ENCODE measurements at regions not wholly inside any gene's neighbourhood (a gene's known extent, or its start where the extent isn't known, plus 50 kb on each side); places are given as distances from the start of the nearest gene placed in this dataset.

GRCh38 chr6:56383160-56383559 lies 135.8 kb upstream of the COL21A1 start:
- intact Hi-C loops (cut with DNase I): no loop called here
- H3K27ac ChIP-seq: peak overlapping the region in 3 of 4 donors; percentile 10 to 73 (median 65)
- H3K4me1 ChIP-seq: peaks cover 17% of the 10 kb centered on the region
- no peaks in the 10 kb centered on the region for H3K9me3 ChIP-seq
- H3K36me3 ChIP-seq (replicated peaks in 1 of 2; ENCODE audit: insufficient read depth in 1 of 2, low read depth in 2 of 2): no peaks in the 10 kb centered on the region
- no peak for DNase-seq
- no peaks in the 10 kb centered on the region for H3K27me3 ChIP-seq
- no peak for ATAC-seq
- no peak overlapping the region for H3K4me3 ChIP-seq
- WGBS, 2 donors: 45 to 50% methylated on average over 1 of the region's 1 CpG
- no peak for TF ChIP-seq POLR2A (IDR thresholded peaks at IDR 0.05)
- TF ChIP-seq, protein P1, sequence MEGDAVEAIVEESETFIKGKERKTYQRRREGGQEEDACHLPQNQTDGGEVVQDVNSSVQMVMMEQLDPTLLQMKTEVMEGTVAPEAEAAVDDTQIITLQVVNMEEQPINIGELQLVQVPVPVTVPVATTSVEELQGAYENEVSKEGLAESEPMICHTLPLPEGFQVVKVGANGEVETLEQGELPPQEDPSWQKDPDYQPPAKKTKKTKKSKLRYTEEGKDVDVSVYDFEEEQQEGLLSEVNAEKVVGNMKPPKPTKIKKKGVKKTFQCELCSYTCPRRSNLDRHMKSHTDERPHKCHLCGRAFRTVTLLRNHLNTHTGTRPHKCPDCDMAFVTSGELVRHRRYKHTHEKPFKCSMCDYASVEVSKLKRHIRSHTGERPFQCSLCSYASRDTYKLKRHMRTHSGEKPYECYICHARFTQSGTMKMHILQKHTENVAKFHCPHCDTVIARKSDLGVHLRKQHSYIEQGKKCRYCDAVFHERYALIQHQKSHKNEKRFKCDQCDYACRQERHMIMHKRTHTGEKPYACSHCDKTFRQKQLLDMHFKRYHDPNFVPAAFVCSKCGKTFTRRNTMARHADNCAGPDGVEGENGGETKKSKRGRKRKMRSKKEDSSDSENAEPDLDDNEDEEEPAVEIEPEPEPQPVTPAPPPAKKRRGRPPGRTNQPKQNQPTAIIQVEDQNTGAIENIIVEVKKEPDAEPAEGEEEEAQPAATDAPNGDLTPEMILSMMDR (IDR thresholded peaks at IDR 0.05): no peak

- intact Hi-C loops (cut with DNase I): no loop called here
- H3K4me3 ChIP-seq: no peak overlapping the region
- peak; percentile 16 for ATAC-seq
- no peaks in the 10 kb centered on the region for H3K36me3 ChIP-seq (replicated peaks in 1 of 2; ENCODE audit: insufficient read depth in 1 of 2, low read depth in 2 of 2)
- H3K27ac ChIP-seq: peak overlapping the region; percentile 7 to 73 (median 57)
- TF ChIP-seq, protein P1 (IDR thresholded peaks at IDR 0.05): no peak
- TF ChIP-seq POLR2A (IDR thresholded peaks at IDR 0.05): no peak
- H3K9me3 ChIP-seq: no peaks in the 10 kb centered on the region
- H3K4me1 ChIP-seq: peaks cover 11% of the 10 kb centered on the region
- no peak for DNase-seq
- H3K27me3 ChIP-seq: no peaks in the 10 kb centered on the region
Observed at GRCh38 chr6:56382416-56382940, 135.1 kb upstream of the COL21A1 start.

DNA sequence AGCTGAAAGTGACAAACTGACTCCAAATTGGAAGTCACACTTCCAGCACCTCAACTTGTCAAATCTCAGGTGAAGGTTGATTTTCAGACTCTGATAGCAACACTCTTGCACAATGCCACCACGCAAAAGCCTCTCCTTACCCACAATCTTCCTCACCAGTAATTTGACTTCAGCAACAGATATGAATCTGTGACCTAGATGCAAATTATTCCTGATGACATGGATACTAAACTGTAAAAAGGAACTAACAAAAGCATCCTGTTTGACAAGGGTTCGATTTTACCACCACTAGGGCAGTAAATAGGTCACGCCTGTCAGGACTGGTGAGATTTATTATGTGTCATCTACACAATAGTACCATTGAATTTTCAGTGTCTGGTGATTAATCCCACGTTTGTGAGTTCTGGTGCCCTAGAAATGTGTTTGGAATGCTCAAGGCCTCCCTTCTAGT lies 134.4 kb upstream of the COL21A1 start:
- no peaks in the 10 kb centered on the region for H3K27me3 ChIP-seq
- no peaks in the 10 kb centered on the region for H3K36me3 ChIP-seq (replicated peaks in 1 of 2; ENCODE audit: insufficient read depth in 1 of 2, low read depth in 2 of 2)
- TF ChIP-seq, protein P1 (IDR thresholded peaks at IDR 0.05): peak in 2 of 7 experiments; percentile 19 to 23
- no peak for TF ChIP-seq POLR2A (IDR thresholded peaks at IDR 0.05)
- DNase-seq (peak in 1 of 4 donors; percentile 36), ATAC-seq (peak; percentile 89)
- no peak overlapping the region for H3K4me3 ChIP-seq
- no peaks in the 10 kb centered on the region for H3K9me3 ChIP-seq
- 40 to 41% methylated on average over 4 of the region's 4 CpGs for WGBS, 2 donors
- intact Hi-C loops (cut with DNase I): no loop called here
- H3K27ac ChIP-seq: peak overlapping the region in 3 of 4 donors; percentile 21 to 73 (median 65)
- peaks cover 10% of the 10 kb centered on the region for H3K4me1 ChIP-seq

GRCh38 chr6:56380476-56380875 lies 133.1 kb upstream of the COL21A1 start:
- H3K27ac ChIP-seq: peak overlapping the region in 1 of 4 donors; percentile 73
- DNase-seq: no peak
- intact Hi-C loops (cut with DNase I): no loop called here
- no peaks in the 10 kb centered on the region for H3K36me3 ChIP-seq (replicated peaks in 1 of 2; ENCODE audit: insufficient read depth in 1 of 2, low read depth in 2 of 2)
- H3K27me3 ChIP-seq: no peaks in the 10 kb centered on the region
- H3K4me3 ChIP-seq: no peak overlapping the region
- peaks cover 10% of the 10 kb centered on the region for H3K4me1 ChIP-seq
- TF ChIP-seq, protein P1 (IDR thresholded peaks at IDR 0.05): no peak
- no peak for TF ChIP-seq POLR2A (IDR thresholded peaks at IDR 0.05)
- 11 to 24% methylated on average over 1 of the region's 1 CpG for WGBS, 2 donors
- ATAC-seq: no peak
- H3K9me3 ChIP-seq: no peaks in the 10 kb centered on the region

- H3K27me3 ChIP-seq: no peaks in the 10 kb centered on the region
- no peak overlapping the region for H3K4me3 ChIP-seq
- TF ChIP-seq, protein P1 (IDR thresholded peaks at IDR 0.05): no peak
- TF ChIP-seq POLR2A (IDR thresholded peaks at IDR 0.05): no peak
- DNase-seq (no peak), ATAC-seq (no peak)
- peaks cover 10% of the 10 kb centered on the region for H3K4me1 ChIP-seq
- 76 to 87% methylated on average over 7 of the region's 7 CpGs for WGBS, 2 donors
- H3K27ac ChIP-seq: no peak overlapping the region
- intact Hi-C loops (cut with DNase I): no loop called here
- no peaks in the 10 kb centered on the region for H3K9me3 ChIP-seq
- H3K36me3 ChIP-seq (replicated peaks in 1 of 2; ENCODE audit: insufficient read depth in 1 of 2, low read depth in 2 of 2): no peaks in the 10 kb centered on the region
Observed at GRCh38 chr6:56378966-56379585, 131.7 kb upstream of the COL21A1 start.

Data from body of pancreas (tissue), 4 donors.